GM19452 (cell line): ENCODE measurements at regions not wholly inside any gene's neighbourhood (a gene's known extent, or its start where the extent isn't known, plus 50 kb on each side); places are given as distances from the start of the nearest gene placed in this dataset.
A peak's percentile ranks its signal among the peaks of the same experiment; 100 is the strongest.

Experiments
- ATAC-seq: cut with Tn5 transposase; IDR thresholded peaks from one replicate; pipeline ENCODE4 v1.9.1; 2021; ENCODE audit not compliant: unreplicated experiment

DNA sequence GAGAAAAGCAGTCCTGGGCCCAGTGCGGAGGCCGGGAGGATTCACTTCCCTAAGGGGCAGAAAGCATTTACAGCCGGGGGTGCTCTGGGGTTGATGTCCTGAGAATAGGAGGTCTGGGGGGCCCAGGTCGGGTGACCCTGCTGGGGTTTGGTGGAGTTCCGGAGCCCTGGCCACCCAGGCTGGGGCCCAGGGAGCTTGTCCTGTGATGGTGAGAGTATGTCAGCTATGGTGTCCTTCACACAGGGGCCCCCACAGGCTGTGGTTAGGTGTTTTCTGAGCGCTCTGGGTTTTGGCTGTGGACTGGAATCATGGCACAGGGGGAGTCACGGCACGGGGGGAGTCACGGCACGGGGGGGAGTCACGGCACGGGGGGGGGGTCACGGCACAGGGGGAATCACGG lies 54.5 kb upstream of the TMEM18 start:
- ATAC-seq, result no peak

DNA sequence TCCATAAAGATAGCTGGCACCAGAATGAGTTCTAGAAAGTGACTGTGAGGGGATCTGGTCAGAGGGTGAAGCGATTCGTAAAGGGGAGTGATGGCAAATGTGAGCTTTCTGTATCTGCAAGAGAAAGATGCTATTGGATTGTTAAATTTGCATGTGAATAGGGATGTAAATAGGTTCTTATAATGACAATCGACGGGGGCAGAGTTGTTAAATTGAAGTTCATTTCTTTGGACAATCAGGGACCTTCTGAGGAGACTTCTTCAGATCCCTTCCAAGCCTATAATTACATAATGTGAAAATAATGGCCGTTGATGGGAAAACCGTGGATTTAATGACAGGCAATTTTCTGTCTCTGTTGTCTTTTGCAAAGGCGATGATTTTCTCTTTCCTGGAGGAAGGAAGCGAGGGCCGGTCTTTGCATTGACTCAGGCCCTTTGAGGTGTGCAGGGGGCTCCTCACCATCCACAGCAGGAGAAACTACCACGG lies 52.2 kb upstream of the TMEM18 start:
- no peak for ATAC-seq

DNA sequence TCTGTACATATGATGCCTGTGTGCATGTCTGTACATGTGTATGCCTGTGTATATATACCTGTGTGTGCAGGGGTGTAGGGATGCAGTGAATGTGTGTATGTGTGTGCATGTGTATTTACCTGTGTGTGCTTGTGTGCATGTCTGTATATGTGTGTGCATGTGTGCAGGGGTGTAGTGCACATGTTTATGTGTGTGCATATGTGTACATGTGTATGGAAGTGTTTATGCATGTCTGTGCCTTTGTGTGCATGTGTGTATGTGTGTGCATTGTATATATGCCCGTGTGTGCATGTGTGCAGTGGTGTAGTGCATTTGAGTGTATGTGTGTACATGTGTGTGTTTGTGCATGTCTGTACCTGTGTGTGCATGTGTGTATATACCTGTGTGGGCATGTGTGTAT lies 51.0 kb upstream of the TMEM18 start:
- no peak for ATAC-seq

DNA sequence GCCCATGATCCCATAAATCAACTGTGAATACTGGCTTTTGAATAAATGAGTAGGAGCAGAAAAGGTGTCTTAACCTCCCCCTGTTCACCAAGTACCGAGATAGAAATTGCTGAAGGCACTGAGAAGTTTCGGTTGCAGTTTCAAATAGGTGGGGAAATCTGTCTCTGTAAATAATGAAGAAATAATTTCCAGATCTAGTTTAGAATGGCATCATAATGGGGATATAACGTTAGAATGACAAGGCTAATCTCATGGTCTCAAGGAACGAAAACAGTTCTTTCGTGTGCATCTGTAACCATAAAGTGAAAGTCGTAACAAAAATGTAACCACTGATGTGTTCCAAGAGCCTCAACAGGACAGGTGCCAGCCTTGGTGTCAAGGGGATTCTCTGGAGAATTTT lies 49.9 kb upstream of the TMEM18 start:
- peak; percentile 83 for ATAC-seq
